Heart right ventricle (tissue), 16 donors: ENCODE measurements at regions not wholly inside any gene's neighbourhood (a gene's known extent, or its start where the extent isn't known, plus 50 kb on each side); places are given as distances from the start of the nearest gene placed in this dataset.

Experiments
- ATAC-seq, 8 donors: fragments of 200-7000 bp; cut with Tn5 transposase; one replicate each; pipeline ENCODE4 v1.9.1; 2020; ENCODE audit warnings: mild to moderate bottlenecking in 8 of 8, moderate library complexity in 8 of 8, moderate number of reproducible peaks in 1 of 8
- DNase-seq, 2 donors: peaks; one replicate each; pipeline ENCODE4 v3.0.0-alpha.2; 2020
- H3K27ac ChIP-seq, 10 donors: fragments of 200-600 bp; sonication (generic) in 2 of 10; one replicate each; pipeline versions ENCODE4 v1.5.0 to v1.8.0; 2020 to 2022; ENCODE audit warnings: mild to moderate bottlenecking in 3 of 10
- H3K27me3 ChIP-seq, 7 donors: fragments of 200-600 bp; one replicate each; pipeline ENCODE4 v1.8.0; 2021 to 2022; ENCODE audit warnings: mild to moderate bottlenecking in 2 of 7
- H3K36me3 ChIP-seq, 9 donors: fragments of 200-600 bp; sonication (generic) in 1 of 9; one replicate each; pipeline versions ENCODE4 v1.5.0 to v1.8.0; 2020 to 2022; ENCODE audit warnings: mild to moderate bottlenecking in 2 of 9
- H3K4me1 ChIP-seq, 9 donors: fragments of 200-600 bp; sonication (generic) in 1 of 9; one replicate each; pipeline versions ENCODE4 v1.5.0 to v1.8.0; 2020 to 2022; ENCODE audit warnings: mild to moderate bottlenecking in 4 of 9
- H3K4me3 ChIP-seq, 10 donors: fragments of 200-600 bp; sonication (generic) in 2 of 10; one replicate each; pipeline versions ENCODE4 v1.5.0 to v1.8.0; 2020 to 2022; ENCODE audit warnings: mild to moderate bottlenecking in 7 of 10, moderate library complexity in 2 of 10
- H3K9me3 ChIP-seq, 11 donors: fragments of 200-600 bp in 10 of 11; sonication (generic) in 2 of 11; one replicate each; pipeline versions ENCODE4 v1.5.0 to v1.8.0; 2013 to 2022; ENCODE audit warnings: mild to moderate bottlenecking in 2 of 11, control low read depth in 1 of 11, moderate library complexity in 1 of 11
- WGBS, 2 donors: extraction: QIAGEN DNeasy Blood & Tissue Kit; methylation state at CpG; one replicate each; pipeline ENCODE4 v1.1.7; 2013; ENCODE audit warnings: inconsistent platforms in 1 of 2; 5-methylcytosine and 5-hydroxymethylcytosine counted together
- intact Hi-C, 10 donors: fragments of 100-400 bp; cut with DNase I; formaldehyde crosslinking; loops; one replicate each; pipeline versions ENCODE4 v1.11.1 to v1.14.2; 2022
- TF ChIP-seq, protein P1 (sequence below), 9 donors: fragments of 200-600 bp; sonication (generic) in 2 of 9; IDR thresholded peaks; one replicate each; pipeline versions ENCODE4 v1.5.0 to v1.8.0; 2021 to 2022; ENCODE audit warnings: antibody characterized with exemption in 9 of 9, mild to moderate bottlenecking in 5 of 9, moderate library complexity in 1 of 9
- donor health status: Arrhythmogenic right ventricular cardiomyopathy.
- donor health status: ischemic (EF 13 %, LVEDD 7.1; RV severe dilation, severe dysfunction).
- donor health status: healthy with polysubstance abuse.
- donor health status: DM: no; HTN: yes; CAD: no.
- donor health status: DM: no; HTN: no; CAD: no.
- donor health status: ischemic (EF 25% LVEDD 6.9; RV normal size, moderate dysfunction).
- donor health status: ischemic (EF 25% LVEDD 5.7; RV mildly dilated, moderate dysfunction).
- donor health status: healthy.
- donor health status: DM: yes; HTN: yes; CAD: no.
- donor health status: Ischemic cardiomyopathy.
- donor health status: ischemic (EF 35%, LVEDD 5.7; RV mildly dilated, moderate dysfunction).
- donor health status: nonischemic (EF 11% LVEDD 7.7; RV severe dilation, severe dysfunction).
- donor health status: DM: yes; HTN: yes; CAD: no.
- donor health status: PGD.
- donor health status: ischemic (EF 29% LVEDD 5.4; RV normal size, mild dysfunction).
- donor health status: nonischemic (EF 23%, LVEDD 6.1; RV moderate dilation, normal function).

DNA sequence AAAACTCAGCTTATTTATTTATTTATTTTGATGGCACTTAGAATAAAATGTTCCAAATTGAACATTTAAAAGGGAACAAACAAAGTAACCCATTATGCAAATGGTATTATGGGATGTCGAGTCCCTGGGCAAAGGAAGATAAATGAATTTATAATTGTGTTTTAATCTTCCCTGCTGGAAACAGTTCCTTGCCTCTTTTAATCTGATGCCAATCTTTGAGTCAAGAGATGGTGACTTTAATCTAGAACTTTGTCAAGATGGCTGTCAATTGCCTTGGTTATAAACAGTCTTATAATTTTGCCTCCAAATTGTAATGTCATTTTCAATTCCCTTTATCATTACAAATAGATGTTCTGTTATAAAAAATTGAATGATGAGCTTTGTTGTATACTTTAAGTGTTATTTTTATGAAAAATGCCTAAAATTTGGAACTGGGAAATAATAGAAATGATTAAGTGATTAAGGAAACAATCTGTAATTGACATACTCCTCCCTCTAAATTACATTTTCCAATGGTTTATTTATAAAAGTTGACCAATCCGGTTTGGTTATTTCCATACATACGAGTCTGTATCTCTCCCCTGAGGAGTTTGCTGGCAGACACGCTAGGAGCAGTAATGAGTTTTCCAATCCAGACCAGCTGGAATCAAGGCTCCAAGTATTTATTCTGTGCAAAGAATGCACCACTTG is 134.9 kb upstream of the FRMD6 start:
- no peaks in the 10 kb centered on the region for H3K36me3 ChIP-seq
- H3K4me3 ChIP-seq = no peak overlapping the region
- H3K27ac ChIP-seq = no peak overlapping the region
- no peaks in the 10 kb centered on the region for H3K9me3 ChIP-seq
- intact Hi-C loops = no loop called here
- peaks cover 0 to 1% (median 0%) of the 10 kb centered on the region in 7 donors for H3K27me3 ChIP-seq
- 47 to 60% methylated on average over 4 of the region's 4 CpGs for WGBS, 2 donors
- H3K4me1 ChIP-seq = peaks cover 0 to 27% (median 0%) of the 10 kb centered on the region in 9 donors
- ATAC-seq (peak in 3 of 8 donors; percentile 61 to 73 (median 72)), DNase-seq (peak in 1 of 2 donors; percentile 14)
- TF ChIP-seq, protein P1, sequence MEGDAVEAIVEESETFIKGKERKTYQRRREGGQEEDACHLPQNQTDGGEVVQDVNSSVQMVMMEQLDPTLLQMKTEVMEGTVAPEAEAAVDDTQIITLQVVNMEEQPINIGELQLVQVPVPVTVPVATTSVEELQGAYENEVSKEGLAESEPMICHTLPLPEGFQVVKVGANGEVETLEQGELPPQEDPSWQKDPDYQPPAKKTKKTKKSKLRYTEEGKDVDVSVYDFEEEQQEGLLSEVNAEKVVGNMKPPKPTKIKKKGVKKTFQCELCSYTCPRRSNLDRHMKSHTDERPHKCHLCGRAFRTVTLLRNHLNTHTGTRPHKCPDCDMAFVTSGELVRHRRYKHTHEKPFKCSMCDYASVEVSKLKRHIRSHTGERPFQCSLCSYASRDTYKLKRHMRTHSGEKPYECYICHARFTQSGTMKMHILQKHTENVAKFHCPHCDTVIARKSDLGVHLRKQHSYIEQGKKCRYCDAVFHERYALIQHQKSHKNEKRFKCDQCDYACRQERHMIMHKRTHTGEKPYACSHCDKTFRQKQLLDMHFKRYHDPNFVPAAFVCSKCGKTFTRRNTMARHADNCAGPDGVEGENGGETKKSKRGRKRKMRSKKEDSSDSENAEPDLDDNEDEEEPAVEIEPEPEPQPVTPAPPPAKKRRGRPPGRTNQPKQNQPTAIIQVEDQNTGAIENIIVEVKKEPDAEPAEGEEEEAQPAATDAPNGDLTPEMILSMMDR (IDR thresholded peaks at IDR 0.05) = no peak

- Histone ChIP-seq H3K36me3 (no peaks in the 10 kb centered on the region), H3K4me1 (peaks cover 0 to 27% (median 0%) of the 10 kb centered on the region in 9 donors), H3K27me3 (peaks cover 0 to 3% (median 0%) of the 10 kb centered on the region in 7 donors), H3K27ac (no peak overlapping the region), H3K4me3 (no peak overlapping the region), H3K9me3 (peaks cover 0 to 8% (median 0%) of the 10 kb centered on the region in 11 donors)
- ATAC-seq (peak in 2 of 8 donors; percentile 56 to 69), DNase-seq (no peak)
- TF ChIP-seq, protein P1 (IDR thresholded peaks at IDR 0.05) = no peak
- intact Hi-C loops = no loop called here
- 75 to 80% methylated on average over 3 of the region's 3 CpGs for WGBS, 2 donors
Observed at GRCh38 chr14:51518280-51518679, 133.4 kb upstream of the FRMD6 start.

DNA sequence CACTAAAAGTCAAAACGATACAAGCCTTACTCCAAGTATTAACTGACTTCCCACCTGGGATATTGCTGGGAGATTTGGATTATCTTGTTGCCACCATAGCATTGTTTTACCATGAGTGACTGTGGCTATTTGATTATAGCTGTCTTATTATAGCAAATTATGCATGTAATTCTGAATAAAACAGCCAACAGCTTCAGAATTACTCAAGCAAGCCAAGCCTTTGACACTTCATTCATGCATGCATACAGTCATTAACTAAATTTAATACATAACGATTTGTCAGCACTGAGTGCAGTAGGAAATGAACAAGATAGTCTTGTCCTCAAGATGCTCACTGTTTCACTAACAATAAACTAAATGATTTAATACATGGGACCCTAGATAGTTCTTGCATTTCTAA is 133.0 kb upstream of the FRMD6 start:
- H3K4me1 ChIP-seq = peaks cover 0 to 27% (median 0%) of the 10 kb centered on the region in 9 donors
- no peaks in the 10 kb centered on the region for H3K36me3 ChIP-seq
- 73 to 74% methylated on average over 2 of the region's 2 CpGs for WGBS, 2 donors
- H3K9me3 ChIP-seq = peaks cover 0 to 8% (median 0%) of the 10 kb centered on the region in 11 donors
- no peak overlapping the region for H3K4me3 ChIP-seq
- intact Hi-C loops = no loop called here
- no peak overlapping the region for H3K27ac ChIP-seq
- TF ChIP-seq, protein P1 (IDR thresholded peaks at IDR 0.05) = no peak
- DNase-seq (no peak), ATAC-seq (no peak)
- peaks cover 0 to 3% (median 0%) of the 10 kb centered on the region in 7 donors for H3K27me3 ChIP-seq

- Histone ChIP-seq H3K27me3 (peaks cover 0 to 3% (median 0%) of the 10 kb centered on the region in 7 donors), H3K9me3 (peaks cover 0 to 8% (median 0%) of the 10 kb centered on the region in 11 donors), H3K4me1 (peaks cover 0 to 27% (median 0%) of the 10 kb centered on the region in 9 donors), H3K36me3 (no peaks in the 10 kb centered on the region), H3K4me3 (no peak overlapping the region), H3K27ac (no peak overlapping the region)
- WGBS, 2 donors = 43 to 44% methylated on average over 1 of the region's 1 CpG
- ATAC-seq (no peak), DNase-seq (no peak)
- intact Hi-C loops = no loop called here
- TF ChIP-seq, protein P1 (IDR thresholded peaks at IDR 0.05) = no peak
Observed at GRCh38 chr14:51520087-51520486, 131.6 kb upstream of the FRMD6 start.
